Posterior cingulate gyrus (tissue), 11 donors: ENCODE measurements at regions not wholly inside any gene's neighbourhood (a gene's known extent, or its start where the extent isn't known, plus 50 kb on each side); places are given as distances from the start of the nearest gene placed in this dataset.

Experiments
- DNase-seq, 10 donors: peaks; one replicate each; pipeline versions ENCODE4 v3.0.0 to v3.0.0-alpha.2; 2020 to 2021; ENCODE audit warnings: mixed read lengths in 3 of 10
- intact Hi-C: fragments of 100-400 bp; cut with DNase I; formaldehyde crosslinking; loops from one replicate; pipeline ENCODE4 v1.15.1; 2023

DNA sequence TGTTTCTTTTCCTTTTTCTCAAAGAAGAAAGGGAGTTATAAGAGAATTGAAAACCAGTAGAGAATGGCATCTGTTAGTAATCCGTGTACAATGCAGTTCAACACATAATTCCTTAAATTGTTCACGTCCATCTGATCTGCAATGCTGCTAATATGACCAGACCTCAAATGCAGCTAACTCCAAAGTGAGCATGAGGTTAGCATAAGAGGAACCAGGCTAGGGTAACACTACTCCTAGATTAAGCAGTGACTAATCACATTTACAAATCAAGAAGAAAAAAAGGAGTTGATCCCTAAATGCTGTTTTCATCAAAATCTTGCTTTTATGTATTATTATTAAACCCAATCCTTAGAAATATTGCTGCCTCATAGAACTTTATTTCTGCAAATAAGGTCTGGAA is 432.7 kb upstream of the ARID1B start:
- intact Hi-C loops = no loop called here

DNA sequence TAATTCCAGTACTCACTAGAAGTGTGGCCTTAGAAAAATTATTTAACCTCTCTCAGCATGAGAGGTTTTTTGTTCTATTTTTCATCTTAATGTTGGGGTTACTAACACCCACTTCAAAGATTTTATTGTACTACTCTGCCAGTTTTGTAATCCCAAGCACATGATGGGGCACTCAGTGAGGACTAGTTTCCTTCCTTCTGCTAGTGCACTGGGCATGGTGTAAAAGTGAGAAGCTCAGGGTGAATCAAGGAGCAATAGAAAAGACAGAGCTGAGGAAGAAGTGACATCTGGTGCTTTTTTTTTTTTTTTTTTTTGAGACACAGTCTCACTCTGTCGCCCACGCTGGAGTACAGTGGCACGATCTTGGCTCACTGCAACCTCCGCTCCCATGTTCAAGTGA is 439.4 kb upstream of the ARID1B start:
- intact Hi-C loops = no loop called here
- no peak for DNase-seq

More for the DNA sequence above, 432.7 kb upstream of the ARID1B start:
- DNase-seq = no peak

DNA sequence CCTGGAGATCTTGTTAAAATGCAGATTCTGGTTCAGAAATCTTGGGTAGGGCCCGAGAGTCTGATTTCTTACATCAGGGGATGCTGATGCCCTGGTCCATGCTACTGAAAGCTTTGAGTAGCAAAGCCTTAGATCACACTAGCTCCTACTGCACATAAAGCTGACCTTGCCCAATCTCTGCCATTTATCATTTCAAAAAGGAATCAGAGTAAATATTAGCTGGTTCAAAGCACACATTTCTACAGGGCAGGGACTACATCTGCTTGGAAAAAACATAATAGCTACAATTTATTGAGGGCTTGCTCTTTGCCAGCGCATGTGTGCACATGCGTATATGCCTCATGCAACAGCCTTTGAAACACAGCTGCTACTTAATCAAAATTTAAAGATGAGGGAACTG is 440.4 kb upstream of the ARID1B start:
- intact Hi-C loops = no loop called here
- no peak for DNase-seq

DNA sequence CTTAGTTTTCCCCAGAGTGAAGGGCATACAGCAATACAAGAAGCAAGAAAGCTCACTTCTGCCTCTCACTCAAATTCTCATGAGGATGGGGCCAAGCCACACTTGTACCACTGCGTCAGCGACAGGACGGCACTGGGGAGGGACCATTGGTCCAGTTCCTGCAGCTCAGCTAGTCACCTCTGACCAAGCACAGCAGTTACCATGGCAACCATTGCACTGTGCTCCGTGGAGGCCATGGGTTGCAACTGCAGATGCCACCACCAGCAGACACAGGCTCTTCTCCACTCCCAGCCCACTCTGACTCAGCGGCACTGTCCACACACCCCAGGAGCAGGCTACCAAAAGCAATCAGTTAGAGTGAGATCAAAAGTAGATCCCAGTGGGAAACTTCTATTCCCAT is 441.1 kb upstream of the ARID1B start:
- peak in 1 of 10 donors; percentile 84 for DNase-seq
- intact Hi-C loops = no loop called here

DNA sequence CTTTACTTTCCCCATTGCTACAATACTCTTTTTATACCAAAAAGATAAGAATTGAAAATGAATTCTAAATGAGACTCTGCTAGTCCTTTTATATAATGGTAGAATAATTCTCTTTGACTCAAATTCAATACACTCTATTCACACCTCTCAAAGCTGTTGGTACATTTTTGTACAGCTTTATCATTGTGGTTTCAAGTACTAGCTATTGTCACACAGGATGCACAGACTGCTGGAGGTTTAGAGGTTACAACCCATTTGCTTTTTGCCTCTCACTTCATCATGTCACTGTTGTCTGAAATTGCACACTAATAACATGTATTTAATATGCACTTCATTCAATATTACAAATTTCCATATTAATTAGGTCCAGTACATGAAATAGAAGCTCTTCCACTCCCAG is 442.2 kb upstream of the ARID1B start:
- no peak for DNase-seq
- intact Hi-C loops = no loop called here

DNA sequence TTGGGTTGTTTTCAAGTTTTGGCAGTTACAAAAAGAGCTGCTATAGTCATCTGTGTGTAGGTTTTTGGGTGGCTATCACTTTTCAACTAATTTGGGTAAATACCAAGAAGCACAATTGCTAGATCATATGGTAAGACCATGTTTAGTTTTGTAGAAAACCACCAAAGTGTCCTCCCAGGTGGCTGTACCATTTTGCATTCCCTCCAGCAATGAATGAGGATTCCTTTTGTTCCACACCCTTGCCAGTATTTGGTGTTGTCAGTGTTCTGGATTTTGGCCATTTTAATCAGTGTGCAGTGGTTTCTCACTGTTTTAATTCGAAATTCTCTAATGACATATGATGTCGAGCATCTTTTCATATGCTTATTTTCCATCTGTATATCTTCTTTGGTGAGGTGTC is 457.5 kb upstream of the ARID1B start:
- DNase-seq = no peak
- intact Hi-C loops = no loop called here

DNA sequence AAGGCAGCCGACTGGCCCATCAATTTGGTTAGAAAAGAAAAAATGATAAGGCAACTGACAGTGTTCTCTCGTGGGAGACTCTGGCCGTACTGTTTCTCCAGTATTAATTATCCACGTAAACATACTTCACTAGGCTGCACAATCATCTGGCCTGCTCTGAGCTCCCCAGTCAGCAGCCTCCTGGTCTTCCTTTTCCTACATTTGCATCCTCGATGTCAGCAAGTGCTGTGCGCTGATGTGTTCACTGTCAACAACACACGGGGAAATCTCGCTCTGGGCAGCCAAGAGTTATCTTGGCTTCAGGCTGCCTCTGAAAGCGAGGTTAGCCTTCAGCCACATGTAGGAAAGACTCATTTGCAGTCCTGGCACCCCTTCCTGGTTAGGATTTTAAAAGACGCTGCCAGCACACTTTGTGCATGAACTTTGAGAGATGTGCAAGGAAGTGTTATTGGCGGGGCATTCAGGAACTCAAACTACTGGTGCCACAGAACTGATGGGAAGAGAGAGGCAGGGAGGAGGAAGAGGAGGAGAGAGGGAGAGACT is 460.5 kb upstream of the ARID1B start:
- DNase-seq = no peak
- intact Hi-C loops = no loop called here

DNA sequence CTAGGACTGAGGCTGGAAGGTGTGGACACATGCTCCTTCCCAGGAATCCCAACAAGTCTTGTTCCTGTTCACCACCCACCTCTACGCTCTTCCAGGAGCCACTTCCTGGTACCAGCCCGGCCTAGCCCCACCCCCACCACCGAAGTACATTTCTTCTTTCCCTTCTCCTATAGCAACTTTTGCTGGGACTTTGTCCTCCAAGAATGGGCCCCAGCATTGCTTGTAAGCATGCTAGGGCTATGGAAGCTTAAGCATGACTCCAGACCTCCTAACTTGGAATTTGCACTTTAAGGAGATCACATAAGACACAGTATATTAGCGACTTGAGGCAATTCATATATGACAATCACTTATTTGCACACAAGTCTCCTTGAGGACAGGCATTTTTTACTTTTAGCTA is 462.0 kb upstream of the ARID1B start:
- intact Hi-C loops = no loop called here
- DNase-seq = no peak

DNA sequence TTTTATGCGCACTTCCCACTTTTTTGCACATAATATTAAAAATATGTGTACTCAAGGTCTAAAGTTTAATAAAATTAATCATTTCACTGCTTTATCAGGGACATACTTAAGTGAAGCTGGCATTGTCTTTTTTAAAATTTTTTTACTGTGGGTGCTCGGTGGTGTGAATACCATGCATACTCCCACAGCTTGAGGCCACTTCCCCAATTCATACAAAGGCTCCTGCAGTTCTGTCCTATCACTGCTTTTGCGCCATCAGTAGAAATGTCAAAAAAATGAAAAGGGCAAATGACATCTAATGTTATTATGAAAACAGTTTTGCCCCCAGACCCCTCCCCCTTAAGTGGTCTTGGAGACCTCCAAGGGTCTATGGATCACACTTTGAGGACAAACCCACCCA is 464.1 kb upstream of the ARID1B start:
- intact Hi-C loops = no loop called here
- no peak for DNase-seq

DNA sequence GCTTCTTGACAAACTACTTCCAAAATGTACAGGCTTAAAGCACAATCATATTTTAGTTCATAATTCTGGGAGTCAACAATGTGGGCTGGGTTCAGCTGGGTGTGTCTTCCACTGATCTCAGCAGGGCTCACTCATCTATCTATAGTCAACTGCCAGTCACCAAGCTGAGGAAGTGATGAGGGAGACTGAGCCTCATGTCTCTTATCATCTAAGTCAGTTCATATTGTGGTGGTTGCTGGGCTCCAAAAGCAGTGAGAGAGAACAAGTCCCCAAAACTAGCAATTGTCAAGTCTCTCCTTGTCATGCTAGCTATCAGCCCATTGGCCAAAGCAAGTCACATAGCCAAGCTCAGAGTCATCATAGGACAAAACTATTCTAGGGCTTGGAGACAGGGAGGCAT is 465.9 kb upstream of the ARID1B start:
- intact Hi-C loops = no loop called here
- DNase-seq = no peak

DNA sequence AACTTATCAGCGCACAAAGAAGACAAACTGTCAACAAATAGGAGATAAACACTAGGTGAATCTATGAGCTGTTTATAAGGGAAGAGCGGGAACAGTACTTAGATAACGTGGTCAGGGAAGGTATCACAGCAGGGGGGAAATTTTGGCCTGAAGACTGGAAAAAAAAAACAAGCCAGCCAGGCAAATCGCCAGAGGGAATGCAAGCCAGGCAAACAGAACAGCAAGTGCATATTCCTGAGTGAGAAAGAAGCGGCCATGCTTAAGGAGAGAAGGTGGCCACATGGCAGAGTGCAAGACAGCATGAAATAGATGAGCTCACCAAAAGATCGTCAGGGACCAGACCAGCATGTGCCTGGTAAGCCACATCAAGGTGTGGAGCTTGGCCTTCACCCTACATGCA is 466.5 kb upstream of the ARID1B start:
- intact Hi-C loops = no loop called here
- DNase-seq = no peak

DNA sequence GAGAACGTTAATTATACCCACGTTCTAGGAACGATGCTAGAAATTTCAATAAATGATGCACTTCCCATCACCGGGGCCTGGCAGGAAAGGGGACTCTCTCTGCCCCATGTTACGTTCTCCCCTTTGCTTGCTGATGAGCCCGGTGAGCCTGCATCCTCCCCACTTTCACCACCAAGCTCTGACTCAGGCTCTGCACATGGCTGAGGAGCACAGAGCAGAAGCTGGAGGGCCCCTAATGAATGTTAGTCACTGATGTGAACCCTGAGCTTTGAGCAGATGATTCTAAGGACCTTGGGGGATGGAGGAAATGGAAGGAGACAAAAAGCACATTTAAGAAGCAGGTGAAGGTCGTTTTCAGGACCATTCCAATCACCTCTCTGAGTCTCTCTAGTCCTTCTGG is 468.2 kb upstream of the ARID1B start:
- intact Hi-C loops = no loop called here
- no peak for DNase-seq

DNA sequence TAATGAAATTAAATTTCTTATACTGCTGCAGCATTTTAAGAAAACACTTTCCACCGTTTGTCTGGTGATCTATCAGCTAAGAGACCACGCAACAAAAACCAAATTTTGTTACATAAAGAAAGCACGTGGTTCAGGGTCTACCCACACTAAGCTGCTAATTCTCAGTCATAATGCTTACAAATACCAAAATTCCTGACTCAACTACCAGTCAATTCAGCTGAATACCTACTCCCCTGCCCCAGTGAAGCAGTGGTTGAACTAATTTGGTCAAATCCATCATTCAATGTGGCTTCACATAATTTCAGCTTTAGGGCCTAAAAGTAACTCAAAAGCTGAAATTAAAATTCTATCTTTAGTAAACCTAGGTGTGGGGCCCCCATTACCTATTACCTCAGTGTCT is 468.6 kb upstream of the ARID1B start:
- intact Hi-C loops = no loop called here
- DNase-seq = no peak

DNA sequence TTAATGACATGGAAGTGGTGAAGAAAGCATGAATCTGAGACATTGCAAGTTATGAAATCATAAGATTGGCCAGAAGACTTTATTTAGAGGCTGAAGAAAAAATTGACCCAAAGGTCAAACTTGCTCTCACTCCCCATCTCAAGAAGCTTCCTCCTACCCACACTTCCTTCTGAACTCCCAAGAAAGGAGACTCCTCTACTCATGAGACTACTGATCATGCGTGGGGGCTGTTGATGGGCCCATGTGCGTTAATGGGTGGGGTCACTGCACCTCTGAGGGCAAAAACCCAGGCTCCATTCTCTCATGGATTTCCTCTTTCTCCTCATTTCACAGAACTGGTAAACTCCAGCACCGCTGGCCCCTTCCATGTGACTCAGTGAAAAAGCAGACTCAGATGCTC is 470.6 kb upstream of the ARID1B start:
- intact Hi-C loops = no loop called here
- no peak for DNase-seq

DNA sequence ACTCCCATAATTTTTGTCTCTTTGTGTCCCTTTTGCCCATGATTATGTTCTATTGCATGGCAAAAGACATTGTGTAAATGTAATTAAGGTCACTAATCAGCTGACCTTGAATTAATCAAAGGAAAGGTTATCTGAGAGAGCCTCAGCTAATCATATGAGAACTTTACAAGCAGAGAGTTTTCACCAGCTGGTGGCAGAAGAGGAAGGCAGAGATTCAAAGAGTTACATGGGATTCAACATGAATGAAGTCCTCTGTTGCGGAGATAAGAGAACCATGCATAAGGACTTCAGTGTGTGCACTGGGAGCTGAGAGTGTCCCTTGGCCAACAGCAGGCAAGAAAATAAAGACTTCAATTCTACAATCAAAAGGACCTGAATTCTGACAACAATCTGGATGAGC is 494.1 kb upstream of the ARID1B start:
- intact Hi-C loops = no loop called here
- DNase-seq = peak in 1 of 10 donors; percentile 20

DNA sequence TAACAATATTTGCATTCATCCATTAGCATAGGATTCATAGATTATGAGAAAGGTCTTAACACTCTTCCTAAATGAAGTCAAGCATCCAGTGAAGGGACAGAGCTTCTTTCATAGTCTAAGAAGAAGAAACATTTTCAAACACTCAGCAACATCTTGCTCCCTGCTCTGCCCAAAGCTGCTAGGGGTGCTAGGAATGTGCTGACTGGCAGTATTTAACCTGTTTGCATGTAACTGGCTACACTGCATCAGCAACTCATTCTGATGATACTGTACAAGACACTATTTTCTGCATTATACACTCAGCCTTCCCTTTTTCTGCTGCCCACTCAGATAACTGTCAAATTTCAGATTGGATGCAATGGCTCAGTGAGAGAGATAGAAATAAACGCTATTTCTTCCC is 495.1 kb upstream of the ARID1B start:
- no peak for DNase-seq
- intact Hi-C loops = no loop called here

DNA sequence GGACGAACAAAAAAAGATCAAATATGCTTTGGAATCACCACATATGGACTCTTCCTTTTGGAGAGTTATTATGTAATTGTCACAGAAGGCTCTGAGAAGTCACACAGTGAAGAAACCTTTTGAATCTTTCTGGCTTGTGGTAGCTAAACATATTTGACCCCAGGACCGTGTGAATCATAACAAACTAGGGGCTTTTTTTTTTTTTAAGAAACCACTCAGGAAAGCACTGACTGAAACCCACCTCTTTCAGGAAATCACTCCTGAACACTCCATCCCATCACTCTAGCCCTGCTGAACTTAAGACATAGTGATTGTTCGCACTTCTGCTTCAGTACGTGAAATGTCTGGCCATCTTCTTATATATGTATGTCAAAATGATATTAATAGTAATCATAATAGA is 495.9 kb upstream of the ARID1B start:
- intact Hi-C loops = no loop called here
- no peak for DNase-seq

DNA sequence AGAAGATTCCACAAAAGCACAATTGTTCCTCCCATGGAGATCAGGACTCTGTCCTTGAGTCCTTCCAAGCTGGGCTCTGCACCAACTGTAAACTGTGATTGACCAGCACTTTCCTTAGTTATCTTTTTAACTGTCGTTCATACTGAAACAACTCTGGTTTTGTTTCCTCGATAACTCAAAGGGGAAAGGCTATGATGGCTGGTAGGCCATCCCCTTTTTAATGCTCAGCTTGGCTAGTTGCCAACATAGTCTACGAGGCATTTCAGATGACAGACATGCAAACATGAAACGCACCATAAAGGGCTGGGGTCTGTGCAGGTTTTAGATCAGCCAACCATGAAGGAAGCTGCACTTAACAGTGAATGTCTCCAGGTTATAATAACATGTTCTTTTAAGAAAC is 497.1 kb upstream of the ARID1B start:
- no peak for DNase-seq
- intact Hi-C loops = no loop called here

DNA sequence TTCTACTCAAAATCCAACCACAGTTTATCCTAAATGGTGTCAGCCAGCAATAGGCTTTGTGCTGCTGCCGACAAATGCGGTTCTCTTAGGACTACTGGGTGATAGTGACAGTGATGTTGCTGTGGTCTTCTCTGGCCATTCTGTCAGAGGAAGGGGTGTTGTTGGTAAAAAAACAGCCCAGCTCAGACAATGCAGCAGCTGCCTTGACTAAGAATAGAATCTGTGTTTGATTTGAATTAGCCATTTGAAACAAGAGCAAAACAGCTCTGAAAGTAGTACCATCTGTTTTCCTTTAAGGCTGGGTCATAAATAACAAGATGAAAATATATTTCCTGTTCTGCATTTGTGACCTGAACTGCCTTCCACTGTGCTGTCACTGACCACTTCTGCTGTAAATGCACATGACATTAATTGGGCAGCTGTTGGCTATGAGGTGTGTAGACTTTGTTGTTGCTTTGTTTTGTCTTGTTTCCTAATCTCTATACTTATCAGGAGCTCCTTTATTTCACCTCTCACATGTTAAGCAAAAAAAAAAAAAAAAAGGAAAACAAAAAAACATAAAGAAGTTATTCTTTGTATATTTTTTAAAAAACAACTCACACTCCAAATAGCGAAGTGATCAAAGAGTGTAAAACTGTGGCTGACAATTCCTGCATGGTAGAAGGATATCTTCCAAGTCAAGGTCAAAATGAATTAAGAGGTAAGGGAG is 497.8 kb upstream of the ARID1B start:
- intact Hi-C loops = no loop called here
- no peak for DNase-seq

DNA sequence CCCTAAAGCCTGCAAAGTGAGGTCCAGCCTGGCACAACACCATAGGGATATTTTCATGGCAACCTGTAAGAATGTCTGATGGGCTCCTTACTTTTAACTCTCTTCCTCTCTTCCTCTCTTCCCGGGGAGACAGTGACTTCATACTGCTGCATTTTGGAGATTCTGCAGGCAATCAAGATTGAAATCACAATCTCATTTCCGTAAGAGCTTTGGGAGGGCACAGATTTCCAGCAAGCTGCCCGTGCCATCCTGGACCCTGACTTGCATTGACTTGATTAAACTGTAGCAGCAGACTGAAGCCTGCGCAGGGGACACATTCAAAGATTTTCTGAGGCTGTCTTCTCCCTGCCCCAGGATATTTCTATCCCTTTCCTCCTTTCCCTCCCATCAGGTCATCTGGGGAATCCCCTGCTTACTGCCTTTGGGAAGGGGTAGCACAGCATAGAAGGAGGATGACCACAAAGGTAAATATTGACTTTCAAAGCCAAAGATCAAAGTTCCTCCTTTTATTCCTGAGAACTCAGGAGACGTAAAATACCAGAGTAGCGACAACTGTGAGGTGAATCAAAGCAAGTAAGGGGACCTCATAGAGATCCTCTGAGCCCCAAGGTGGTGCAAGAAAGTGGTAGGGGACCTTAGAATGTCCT is 504.0 kb upstream of the ARID1B start:
- intact Hi-C loops = no loop called here
- DNase-seq = no peak

DNA sequence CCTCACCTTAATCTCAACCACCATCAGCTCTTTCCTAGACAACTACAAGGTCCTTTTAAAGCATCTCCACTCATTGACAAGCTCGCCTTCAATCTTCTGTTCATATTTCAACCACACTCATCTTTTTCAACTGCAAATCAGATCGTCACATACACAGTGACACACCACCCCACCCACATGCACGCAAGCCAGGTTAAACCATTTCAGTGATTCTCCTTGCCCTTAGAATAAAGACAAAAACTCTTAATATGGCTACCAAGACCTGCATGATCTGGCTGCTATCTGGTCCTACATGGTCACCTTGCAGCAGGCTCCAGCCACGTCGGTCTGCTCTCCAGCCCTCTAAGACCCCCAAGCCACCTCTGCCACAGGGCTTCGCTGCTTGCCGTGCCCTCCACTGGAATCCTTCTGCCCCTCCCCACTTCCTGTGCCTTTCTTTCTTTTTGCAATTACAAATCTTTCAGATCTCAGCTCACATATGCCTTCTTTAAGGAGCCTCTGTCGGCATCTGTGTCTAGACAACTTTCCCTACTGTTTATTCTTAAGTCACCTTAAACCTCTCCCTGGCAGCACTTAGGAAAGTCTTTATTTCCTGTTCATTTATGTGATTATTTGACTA is 507.3 kb upstream of the ARID1B start:
- DNase-seq = no peak
- intact Hi-C loops = no loop called here

DNA sequence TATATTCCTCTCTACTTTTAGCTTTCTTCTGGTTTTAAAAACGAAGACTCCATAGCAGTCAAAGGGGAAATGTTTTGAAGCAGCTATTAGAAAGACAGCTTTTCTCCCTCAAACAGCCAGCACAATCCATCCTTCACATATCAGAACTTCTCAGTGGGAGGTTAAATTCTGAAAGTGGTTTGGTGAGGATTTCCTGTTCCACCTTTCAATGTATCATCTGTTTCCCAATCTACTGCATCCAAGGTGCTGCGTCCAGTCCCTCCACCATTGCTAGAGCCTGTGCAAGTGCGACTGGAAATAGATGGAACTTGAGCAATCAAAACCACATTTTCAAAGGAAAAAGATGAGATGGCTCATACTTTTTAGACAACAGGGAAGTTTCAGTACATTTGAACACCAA is 508.3 kb upstream of the ARID1B start:
- DNase-seq = no peak
- intact Hi-C loops = no loop called here
